ENCODE measurements at regions not wholly inside any gene's neighbourhood (a gene's known extent, or its start where the extent isn't known, plus 50 kb on each side); places are given as distances from the start of the nearest gene placed in this dataset.

DNA sequence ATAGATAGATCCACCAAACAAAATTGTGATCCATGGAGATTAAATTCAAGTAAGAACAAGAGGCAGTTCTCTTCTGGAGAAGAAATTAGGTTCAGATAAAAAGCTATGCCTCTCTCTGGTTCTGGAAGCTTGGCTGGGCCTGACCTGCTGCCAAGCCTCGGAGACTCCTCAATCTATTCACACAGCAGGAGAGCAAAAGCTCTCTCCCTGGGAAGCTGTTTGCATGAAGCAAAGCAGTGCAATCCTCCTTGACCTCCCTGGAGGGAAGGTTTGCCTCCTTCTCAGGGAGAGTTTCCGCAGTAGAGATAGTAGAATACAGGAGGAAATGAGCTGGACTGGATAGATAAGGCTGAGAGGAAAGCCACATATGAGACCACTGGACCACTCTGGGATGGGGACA is 78.1 kb upstream of the GNAO1 start:
- Histone ChIP-seq H3K4me3 (no peak overlapping the region), H3K27me3 (no peaks in the 10 kb centered on the region), H3K4me1 (no peaks in the 10 kb centered on the region), H3K9me3 (no peaks in the 10 kb centered on the region), H3K36me3 (no peaks in the 10 kb centered on the region), H3K27ac (no peak overlapping the region)
- TF ChIP-seq, protein P1, sequence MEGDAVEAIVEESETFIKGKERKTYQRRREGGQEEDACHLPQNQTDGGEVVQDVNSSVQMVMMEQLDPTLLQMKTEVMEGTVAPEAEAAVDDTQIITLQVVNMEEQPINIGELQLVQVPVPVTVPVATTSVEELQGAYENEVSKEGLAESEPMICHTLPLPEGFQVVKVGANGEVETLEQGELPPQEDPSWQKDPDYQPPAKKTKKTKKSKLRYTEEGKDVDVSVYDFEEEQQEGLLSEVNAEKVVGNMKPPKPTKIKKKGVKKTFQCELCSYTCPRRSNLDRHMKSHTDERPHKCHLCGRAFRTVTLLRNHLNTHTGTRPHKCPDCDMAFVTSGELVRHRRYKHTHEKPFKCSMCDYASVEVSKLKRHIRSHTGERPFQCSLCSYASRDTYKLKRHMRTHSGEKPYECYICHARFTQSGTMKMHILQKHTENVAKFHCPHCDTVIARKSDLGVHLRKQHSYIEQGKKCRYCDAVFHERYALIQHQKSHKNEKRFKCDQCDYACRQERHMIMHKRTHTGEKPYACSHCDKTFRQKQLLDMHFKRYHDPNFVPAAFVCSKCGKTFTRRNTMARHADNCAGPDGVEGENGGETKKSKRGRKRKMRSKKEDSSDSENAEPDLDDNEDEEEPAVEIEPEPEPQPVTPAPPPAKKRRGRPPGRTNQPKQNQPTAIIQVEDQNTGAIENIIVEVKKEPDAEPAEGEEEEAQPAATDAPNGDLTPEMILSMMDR (IDR thresholded peaks at IDR 0.05), result no peak
- intact Hi-C loops (cut with DNase I), result no loop called here
- no peak for DNase-seq (ENCODE audit: low spot score in 2 of 2)

DNA sequence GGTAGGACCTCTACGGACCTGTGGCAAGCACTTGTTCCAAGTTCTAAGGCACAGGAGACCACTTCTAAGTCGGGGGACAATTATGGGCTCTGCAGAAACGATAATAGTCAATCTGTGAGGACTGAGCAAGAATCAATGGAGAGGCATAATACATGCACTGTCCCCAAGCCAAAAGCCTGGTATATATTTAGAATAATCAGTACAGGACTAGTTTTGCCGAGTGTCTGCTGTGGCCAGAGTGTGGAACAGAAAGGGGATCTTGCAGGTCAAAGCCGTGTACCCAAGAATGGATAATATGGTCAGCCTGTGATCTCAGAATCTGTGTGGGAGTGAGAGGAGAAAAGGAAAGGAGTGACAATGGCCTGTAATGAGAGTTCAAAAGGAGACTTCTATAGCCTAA is 80.2 kb upstream of the GNAO1 start:
- intact Hi-C loops (cut with DNase I), result no loop called here
- Histone ChIP-seq H3K27ac (no peak overlapping the region), H3K27me3 (no peaks in the 10 kb centered on the region), H3K9me3 (no peaks in the 10 kb centered on the region), H3K4me3 (no peak overlapping the region), H3K4me1 (no peaks in the 10 kb centered on the region), H3K36me3 (no peaks in the 10 kb centered on the region)
- DNase-seq (ENCODE audit: low spot score in 2 of 2), result no peak
- TF ChIP-seq, protein P1 (IDR thresholded peaks at IDR 0.05), result no peak

DNA sequence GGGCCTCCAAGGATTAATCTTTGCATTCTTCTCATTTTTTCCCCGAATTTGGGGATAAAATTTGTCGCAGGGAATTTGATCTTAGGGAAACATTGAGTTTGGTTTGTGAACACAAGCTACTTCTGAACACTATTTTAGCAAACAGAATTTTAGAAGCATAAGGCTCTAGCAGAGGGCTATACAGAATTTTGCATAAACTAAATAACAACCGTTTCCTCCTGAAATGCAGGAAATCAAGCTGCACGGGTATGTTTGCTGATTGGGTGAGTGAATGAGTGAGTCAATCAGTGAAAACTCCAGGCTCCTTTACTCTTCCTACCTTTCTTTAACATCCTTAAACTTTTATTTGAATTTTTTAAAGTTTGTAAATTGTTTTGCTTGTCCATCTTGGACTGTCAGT is 81.3 kb upstream of the GNAO1 start:
- no peaks in the 10 kb centered on the region for H3K4me1 ChIP-seq
- no peaks in the 10 kb centered on the region for H3K9me3 ChIP-seq
- no peaks in the 10 kb centered on the region for H3K36me3 ChIP-seq
- DNase-seq (ENCODE audit: low spot score in 2 of 2), result no peak
- no peaks in the 10 kb centered on the region for H3K27me3 ChIP-seq
- intact Hi-C loops (cut with DNase I), result no loop called here
- no peak overlapping the region for H3K27ac ChIP-seq
- TF ChIP-seq, protein P1 (IDR thresholded peaks at IDR 0.05), result no peak
- H3K4me3 ChIP-seq, result no peak overlapping the region

DNA sequence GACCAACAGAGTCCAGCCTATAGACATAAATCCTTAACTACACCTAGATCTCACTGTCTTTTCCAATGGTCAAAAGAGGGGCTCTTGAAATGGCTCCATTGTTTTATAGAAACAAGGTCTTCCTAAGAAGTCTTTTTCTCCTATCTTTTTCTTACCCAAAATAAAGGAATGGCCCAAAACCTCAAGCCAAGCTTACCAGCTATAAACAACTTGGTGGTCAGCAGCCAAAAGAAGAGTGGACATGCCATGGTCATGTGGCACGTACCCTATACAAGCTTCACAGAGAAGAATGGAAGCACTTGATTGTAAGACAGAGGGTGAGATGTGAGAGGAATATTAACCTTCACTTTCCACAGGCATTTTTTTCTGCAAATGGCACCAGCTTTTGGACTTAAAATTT is 82.1 kb upstream of the GNAO1 start:
- Histone ChIP-seq H3K27ac (no peak overlapping the region), H3K4me1 (no peaks in the 10 kb centered on the region), H3K36me3 (no peaks in the 10 kb centered on the region), H3K4me3 (no peak overlapping the region), H3K27me3 (no peaks in the 10 kb centered on the region), H3K9me3 (no peaks in the 10 kb centered on the region)
- no peak for DNase-seq (ENCODE audit: low spot score in 2 of 2)
- TF ChIP-seq, protein P1 (IDR thresholded peaks at IDR 0.05), result no peak
- intact Hi-C loops (cut with DNase I), result no loop called here

DNA sequence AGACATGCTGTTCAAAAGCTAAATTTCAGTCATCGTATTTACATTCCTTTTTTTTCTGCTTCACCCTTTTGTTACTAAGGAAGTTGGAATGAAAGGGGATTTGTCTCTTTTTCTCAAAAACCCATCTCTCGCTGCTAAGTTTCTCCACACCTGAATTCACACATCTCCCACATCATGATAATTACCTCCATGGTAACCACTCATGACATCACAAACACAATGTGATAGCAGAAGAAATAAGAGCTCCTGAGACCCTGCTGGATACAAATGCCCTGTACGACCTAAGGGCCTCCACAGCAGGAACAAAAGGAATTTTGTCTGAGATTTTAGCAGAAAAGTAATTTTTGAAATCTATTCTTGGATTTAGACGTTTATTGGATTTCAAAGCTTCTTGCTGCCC is 82.6 kb upstream of the GNAO1 start:
- intact Hi-C loops (cut with DNase I), result no loop called here
- TF ChIP-seq, protein P1 (IDR thresholded peaks at IDR 0.05), result no peak
- no peaks in the 10 kb centered on the region for H3K4me1 ChIP-seq
- no peak overlapping the region for H3K27ac ChIP-seq
- no peak overlapping the region for H3K4me3 ChIP-seq
- no peaks in the 10 kb centered on the region for H3K27me3 ChIP-seq
- H3K36me3 ChIP-seq, result no peaks in the 10 kb centered on the region
- no peaks in the 10 kb centered on the region for H3K9me3 ChIP-seq
- no peak for DNase-seq (ENCODE audit: low spot score in 2 of 2)

DNA sequence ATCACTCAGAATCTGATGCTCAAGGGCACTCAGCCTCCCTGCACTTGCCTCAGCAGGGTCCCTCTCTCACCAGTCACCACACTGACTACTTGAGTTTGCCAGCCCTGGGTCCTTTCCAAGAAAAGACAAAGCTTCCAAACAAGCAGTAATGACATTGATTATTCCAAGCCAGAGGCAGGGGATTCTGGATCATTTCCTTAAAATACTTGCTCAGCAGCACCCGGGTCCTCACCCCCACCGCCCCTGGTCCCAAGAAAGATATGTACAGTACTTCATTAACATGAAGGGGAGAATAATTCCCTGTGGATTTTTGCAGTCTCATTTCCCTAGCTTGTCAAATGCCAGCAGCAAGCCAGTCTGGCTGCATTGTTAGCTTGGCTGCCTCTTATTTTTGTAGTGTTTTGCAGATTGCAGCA is 83.2 kb upstream of the GNAO1 start:
- TF ChIP-seq, protein P1 (IDR thresholded peaks at IDR 0.05), result no peak
- Histone ChIP-seq H3K4me1 (no peaks in the 10 kb centered on the region), H3K27me3 (no peaks in the 10 kb centered on the region), H3K27ac (no peak overlapping the region), H3K4me3 (no peak overlapping the region), H3K36me3 (no peaks in the 10 kb centered on the region), H3K9me3 (no peaks in the 10 kb centered on the region)
- intact Hi-C loops (cut with DNase I), result no loop called here
- DNase-seq (ENCODE audit: low spot score in 2 of 2), result no peak

Data from ascending aorta (tissue), 2 donors.